ENCODE measurements at regions not wholly inside any gene's neighbourhood (a gene's known extent, or its start where the extent isn't known, plus 50 kb on each side); places are given as distances from the start of the nearest gene placed in this dataset.

GRCh38 chr21:28752131-28752530 lies 240.5 kb downstream of the LTN1 start:
- TF ChIP-seq, protein P1, sequence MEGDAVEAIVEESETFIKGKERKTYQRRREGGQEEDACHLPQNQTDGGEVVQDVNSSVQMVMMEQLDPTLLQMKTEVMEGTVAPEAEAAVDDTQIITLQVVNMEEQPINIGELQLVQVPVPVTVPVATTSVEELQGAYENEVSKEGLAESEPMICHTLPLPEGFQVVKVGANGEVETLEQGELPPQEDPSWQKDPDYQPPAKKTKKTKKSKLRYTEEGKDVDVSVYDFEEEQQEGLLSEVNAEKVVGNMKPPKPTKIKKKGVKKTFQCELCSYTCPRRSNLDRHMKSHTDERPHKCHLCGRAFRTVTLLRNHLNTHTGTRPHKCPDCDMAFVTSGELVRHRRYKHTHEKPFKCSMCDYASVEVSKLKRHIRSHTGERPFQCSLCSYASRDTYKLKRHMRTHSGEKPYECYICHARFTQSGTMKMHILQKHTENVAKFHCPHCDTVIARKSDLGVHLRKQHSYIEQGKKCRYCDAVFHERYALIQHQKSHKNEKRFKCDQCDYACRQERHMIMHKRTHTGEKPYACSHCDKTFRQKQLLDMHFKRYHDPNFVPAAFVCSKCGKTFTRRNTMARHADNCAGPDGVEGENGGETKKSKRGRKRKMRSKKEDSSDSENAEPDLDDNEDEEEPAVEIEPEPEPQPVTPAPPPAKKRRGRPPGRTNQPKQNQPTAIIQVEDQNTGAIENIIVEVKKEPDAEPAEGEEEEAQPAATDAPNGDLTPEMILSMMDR (conservative IDR thresholded peaks at IDR 0.05; ENCODE audit: low read length), result no peak
- TF ChIP-seq EZH2phosphoT487 (IDR thresholded peaks at IDR 0.05; ENCODE audit: borderline replicate concordance), result no peak

All from Loucy (cell line).